ENCODE measurements at regions not wholly inside any gene's neighbourhood (a gene's known extent, or its start where the extent isn't known, plus 50 kb on each side); places are given as distances from the start of the nearest gene placed in this dataset.

DNA sequence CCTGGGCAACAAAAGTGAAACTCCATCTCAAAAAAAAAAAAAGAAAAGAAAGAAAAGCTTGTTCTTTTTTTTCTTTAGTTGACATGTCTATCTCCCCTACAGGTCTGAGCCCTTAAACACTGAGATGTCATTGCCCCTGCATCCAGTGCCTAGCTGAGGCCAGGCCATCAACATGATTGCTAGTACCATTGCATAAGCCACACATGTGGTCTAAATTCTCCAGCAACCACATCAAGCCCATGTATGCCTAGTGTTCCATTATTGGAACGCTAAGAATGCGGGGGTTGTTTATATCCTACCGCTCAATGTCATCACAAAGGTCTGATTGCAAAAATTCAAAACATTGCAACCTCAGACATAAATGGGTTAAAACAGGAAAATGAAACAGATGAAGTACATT, 62.7 kb downstream of the NPTX2 start:
- no peak for DNase-seq (ENCODE audit: extremely low read depth, low read depth, low spot score)

- no peak for DNase-seq (ENCODE audit: extremely low read depth, low read depth, low spot score)
These were observed 64.4 kb downstream of the NPTX2 start for GRCh38 chr7:98681511-98681910.

DNA sequence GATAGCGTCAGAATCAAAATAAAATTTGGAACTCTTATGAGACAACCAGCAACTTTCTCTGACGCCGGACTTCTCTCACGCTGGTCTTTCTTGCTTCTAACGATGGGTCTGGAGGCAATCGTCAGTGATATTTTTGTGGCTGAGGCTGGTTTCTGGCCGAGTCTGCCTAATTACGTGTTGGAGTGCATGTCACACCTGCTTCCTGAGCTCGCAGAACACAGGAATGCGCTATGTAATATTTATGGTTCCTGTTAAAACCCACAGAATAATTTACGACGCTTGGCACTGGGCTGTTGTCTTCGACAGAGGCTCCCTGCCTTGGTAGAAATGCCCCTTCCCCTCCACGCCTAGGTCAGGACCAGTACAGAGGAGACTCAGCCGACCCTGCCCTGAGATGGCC, 64.9 kb downstream of the NPTX2 start:
- DNase-seq (ENCODE audit: extremely low read depth, low read depth, low spot score), result no peak

- no peak for DNase-seq (ENCODE audit: extremely low read depth, low read depth, low spot score)
These were observed 66.4 kb downstream of the NPTX2 start for GRCh38 chr7:98683514-98683913.

- DNase-seq (ENCODE audit: extremely low read depth, low read depth, low spot score), result no peak
These were observed 68.5 kb downstream of the NPTX2 start for GRCh38 chr7:98685541-98685940.

GRCh38 chr7:98686466-98687080, 69.5 kb downstream of the NPTX2 start:
- no peak for DNase-seq (ENCODE audit: extremely low read depth, low read depth, low spot score)

DNA sequence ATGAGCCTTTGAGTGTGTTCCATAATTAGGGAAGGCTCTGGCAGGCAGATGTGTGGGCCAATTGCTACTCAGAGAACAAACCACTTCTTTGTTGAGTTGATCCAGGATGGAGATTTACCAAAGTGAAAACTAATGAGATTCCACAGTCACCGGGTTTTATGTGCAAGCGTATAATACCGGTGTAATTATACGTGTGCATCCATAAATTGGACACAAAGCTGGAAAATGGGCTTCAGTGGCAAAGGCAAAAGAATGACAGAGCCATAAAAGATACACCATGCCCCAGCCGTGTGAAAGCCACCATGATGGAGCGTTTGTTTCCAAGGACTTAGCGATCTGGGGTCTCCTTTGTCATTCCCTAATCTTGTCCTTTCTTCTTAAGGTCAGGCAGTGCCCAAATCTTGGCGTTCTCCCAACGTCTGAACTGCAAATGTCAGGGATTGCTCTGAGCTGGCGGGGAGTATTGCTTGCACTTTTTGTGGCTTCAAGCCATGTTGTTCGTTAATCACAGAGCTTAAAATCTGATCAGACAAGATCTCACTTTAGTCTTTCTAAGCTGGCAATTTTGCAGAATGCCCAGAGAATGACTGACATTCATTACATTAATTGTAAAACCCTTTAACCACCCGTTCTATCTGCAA, 70.1 kb downstream of the NPTX2 start:
- DNase-seq (ENCODE audit: extremely low read depth, low read depth, low spot score), result no peak

DNA sequence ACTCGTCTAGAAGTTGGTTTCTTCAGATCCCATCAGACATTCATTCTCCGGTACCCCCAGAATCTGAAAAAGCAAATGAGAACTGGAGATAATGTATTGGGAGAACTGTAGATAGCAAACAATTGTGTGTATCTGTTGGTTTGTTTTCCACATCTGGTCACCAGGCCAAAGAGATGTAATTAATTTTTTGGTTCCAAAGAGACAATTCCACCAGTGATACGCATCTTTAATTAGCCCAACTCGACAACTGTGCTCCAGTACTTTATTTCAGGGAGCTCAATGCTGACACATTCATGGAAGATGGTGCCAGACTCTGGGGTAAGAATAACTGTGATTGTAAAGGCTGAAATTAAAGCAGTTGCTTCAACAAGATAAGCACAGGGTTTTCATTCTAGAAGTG, 74.5 kb downstream of the NPTX2 start:
- no peak for DNase-seq (ENCODE audit: extremely low read depth, low read depth, low spot score)

DNA sequence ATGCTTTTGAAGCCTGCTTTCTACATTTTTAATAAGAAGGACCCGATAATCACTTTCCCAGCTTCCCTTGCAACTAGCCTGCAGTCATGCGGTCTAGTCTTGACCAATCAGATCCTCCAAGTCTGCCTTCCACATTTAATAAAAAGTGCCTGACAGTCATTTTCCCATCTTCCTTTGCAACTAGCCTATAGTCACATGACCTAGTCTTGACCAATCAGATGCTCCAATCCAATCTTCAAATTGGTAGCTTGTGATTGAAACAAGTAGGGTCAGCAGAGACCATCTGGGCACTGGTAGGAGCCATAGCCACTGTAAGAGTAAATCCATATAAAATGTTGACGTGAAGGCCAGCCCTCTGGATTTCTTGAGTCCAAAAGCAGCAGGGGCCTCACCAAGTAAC, 80.0 kb downstream of the NPTX2 start:
- no peak for DNase-seq (ENCODE audit: extremely low read depth, low read depth, low spot score)

GRCh38 chr7:98697485-98698240, 80.6 kb downstream of the NPTX2 start:
- no peak for DNase-seq (ENCODE audit: extremely low read depth, low read depth, low spot score)

DNA sequence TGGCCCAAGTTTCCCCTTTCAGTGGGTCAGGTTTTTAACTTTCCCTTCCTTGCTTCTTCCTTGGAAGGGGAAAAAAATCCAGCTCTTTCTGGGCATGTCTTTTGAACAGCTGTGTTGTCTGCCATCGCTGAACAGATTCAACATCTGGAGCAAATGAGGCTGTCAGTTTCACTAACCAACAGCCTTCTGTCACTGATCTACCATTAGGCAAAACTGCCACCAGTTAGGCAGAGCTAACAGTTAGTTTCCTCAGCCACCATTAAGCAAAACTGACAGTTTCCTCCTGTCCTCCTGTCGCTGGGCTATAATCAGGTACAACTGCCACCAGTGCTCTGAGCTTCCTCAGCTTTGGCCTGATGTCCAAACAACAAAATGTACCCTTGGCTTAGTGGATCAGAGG, 81.9 kb downstream of the NPTX2 start:
- no peak for DNase-seq (ENCODE audit: extremely low read depth, low read depth, low spot score)

DNA sequence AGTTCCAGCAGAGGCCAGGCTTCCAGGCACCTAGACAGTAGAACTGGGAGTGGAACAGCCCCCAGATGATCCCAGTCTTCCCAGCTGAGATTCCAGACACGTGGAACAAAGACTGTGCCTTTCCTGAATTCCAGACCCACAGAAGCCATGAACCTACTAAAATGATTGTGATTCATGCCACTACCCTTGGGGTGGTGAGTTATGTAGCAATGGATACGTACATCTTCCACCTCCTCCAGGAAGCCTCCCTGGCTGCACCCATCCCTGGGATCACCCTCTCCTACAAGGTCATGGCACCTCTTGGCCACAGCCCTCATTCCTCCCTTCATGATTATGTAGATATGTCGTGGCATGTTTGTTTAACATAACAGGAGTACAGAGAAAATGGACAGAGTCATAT, 83.4 kb downstream of the NPTX2 start:
- no peak for DNase-seq (ENCODE audit: extremely low read depth, low read depth, low spot score)

- no peak for DNase-seq (ENCODE audit: extremely low read depth, low read depth, low spot score)
These were observed 84.3 kb downstream of the NPTX2 start for GRCh38 chr7:98701372-98701771.

DNA sequence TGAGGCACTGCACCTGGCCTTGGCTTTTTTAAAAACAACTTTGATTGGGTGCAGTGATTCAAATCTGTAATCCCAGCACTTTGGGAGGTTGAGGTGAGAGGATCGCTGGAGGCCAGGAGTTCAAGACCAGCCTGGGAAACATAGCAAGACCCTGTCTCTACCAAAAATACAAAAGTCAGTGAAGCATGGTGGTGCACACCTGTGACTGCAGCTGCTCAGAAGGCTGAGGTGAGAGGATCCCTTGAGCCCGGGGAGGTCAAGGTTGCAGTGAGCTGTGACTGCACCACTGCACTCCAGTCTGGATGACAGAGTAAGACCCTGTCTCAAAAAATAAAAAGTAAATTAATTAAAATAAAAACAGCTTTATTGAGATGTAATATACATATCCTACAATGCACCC, 84.9 kb downstream of the NPTX2 start:
- DNase-seq (ENCODE audit: extremely low read depth, low read depth, low spot score), result no peak

DNA sequence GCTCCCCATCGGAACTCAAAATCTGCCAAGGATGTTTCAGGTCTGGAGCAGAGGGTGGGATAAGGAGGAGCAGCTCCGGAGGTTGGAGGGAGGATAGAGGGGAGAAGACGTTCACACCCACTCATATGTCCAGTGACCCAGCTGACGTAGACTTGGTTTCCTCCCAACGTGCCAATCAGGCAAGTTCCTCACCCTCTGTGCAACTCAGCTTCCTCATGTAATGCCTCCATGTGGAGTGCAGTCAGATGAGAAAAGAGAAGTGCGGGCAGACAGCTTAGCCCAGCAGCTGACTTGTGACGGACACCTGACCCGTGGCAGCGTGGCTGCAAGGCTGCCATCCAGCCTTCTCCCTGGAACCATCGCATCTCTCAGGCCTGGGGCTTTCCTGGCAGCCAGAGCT, 86.8 kb downstream of the NPTX2 start:
- no peak for DNase-seq (ENCODE audit: extremely low read depth, low read depth, low spot score)

DNA sequence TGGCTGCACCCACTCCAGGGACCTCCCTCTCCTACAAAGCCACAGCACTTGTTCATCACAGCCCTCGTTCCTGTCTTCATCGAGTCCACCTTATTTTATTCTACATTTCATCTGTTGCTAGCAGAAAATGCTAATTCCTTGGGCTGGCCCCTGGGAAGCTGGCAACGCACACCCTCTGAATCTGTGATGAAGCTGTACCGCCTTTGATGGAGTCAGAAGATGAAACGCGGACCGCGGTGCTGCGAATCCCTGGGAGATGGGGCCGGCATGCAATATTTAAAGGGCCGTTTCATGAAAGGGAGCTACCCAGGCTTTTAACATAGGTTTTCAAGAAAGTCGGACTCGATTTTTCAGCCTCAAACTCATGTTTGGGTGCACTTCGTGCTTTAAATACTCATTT, 88.5 kb downstream of the NPTX2 start:
- no peak for DNase-seq (ENCODE audit: extremely low read depth, low read depth, low spot score)

DNA sequence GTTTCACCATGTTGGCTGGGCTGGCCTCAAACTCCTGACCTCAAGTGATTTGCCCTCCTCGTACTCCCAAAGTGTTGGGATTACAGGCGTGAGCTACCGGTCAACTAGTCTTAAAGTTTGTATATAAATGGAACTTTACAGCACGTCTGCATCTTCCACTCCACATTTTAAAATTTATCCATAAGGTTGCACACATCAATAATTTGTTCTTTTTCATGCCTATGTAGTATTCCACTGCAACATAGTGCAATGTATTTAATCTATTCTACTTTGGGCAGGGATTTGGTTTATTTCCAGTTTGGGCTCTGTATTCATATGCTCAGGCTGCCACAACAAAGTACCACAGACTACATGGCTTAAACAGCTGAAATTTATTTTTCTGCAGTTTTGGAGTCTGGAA, 90.0 kb downstream of the NPTX2 start:
- no peak for DNase-seq (ENCODE audit: extremely low read depth, low read depth, low spot score)

- DNase-seq (ENCODE audit: extremely low read depth, low read depth, low spot score), result no peak
These were observed 94.9 kb downstream of the NPTX2 start for GRCh38 chr7:98711945-98712344.

DNA sequence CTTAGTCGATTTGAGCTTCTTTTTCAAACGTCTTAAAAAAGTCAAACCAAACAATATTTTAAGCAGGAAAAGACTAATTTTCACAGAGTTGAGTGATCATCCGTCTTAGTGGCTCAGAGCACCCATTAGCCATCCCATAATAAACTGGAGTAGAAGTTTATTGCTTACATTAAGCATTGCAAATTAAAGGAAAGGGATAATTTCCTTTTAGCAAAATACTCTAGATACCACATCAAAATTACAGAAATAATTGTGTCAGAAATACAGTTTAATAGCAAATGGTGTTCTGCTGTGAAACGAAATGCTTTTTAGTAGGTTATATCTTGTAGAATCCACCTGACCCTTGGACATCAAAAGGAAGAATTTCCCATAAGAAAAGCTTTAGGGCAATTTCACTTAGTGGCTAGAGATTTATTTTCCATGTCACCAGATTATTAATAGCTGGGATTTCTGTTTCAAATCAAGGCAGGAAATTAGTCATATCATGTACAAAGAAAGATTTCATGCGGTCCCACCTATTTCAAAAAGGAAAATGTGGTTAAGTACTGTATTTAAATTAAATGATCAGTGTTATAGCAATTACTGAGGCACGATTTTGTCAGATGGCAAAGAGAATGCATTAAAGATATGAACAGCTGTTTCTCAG, 96.2 kb downstream of the NPTX2 start:
- DNase-seq (ENCODE audit: extremely low read depth, low read depth, low spot score), result no peak

DNA sequence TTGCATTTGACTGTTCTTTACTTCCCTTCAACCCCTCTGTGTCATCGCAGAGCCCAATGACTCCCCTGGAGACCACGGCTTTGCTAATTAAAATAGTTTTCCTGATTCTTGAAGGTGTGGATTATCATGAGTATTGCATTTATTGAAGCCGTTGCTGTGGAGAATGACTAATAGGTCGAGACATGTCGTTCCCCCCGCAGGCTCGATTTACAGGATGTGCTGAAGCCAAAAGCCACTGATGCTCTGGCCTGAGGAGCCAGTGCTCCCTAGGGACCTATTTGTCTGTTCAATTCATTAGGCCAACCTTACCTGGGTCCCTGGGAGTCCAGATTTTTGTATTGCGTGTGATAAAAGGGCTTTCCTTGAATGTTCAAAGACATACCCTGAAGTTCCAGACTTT, 102.3 kb downstream of the NPTX2 start:
- no peak for DNase-seq (ENCODE audit: extremely low read depth, low read depth, low spot score)

DNA sequence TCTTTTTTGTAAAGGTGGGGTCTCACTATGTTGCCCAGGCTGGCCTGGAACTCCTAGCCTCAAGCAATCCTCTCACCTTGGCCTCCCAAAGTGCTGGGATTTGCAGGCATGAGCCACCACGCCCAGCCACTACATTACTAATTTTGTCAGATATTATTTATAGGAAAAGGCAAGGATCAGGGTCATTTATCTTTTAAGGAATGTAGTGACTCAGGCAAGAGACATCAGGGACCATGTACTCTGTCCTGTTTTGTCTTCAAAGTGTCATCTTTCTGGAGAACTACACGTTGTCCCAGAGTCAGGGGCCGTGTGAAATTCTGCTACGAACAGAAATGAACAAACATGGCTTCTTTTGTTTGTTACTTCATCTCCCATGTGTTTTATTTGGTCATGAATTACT, 105.3 kb downstream of the NPTX2 start:
- DNase-seq (ENCODE audit: extremely low read depth, low read depth, low spot score), result no peak

GRCh38 chr7:98724591-98724990, 107.5 kb downstream of the NPTX2 start:
- DNase-seq (ENCODE audit: extremely low read depth, low read depth, low spot score), result no peak
